ENCODE measurements at regions not wholly inside any gene's neighbourhood (a gene's known extent, or its start where the extent isn't known, plus 50 kb on each side); places are given as distances from the start of the nearest gene placed in this dataset.
A peak's percentile ranks its signal among the peaks of the same experiment; 100 is the strongest.

DNA sequence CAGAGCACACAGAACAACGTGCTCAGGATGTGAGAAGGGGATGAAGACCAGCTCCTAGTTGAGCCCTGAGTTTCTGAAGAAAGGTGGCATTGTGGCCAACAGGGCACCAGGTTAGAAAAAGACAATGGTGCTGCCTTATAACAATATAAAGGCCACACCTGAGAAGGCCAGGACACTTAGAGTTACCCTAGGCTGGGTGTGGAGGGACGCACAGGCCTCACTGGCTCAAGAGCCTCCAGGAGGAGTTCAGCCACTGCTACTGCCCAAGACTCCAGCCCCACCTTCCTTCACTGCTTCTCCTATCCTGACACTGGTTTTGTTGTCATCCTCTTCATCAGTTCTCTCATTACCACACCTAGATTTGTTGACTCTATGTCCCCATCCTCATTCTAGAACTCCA, 55.2 kb upstream of the BEND6 start:
- Histone ChIP-seq H3K36me3 (replicated peaks; ENCODE audit: insufficient read depth, low read depth) (no peaks in the 10 kb centered on the region), H3K79me2 (no peaks in the 10 kb centered on the region)

GRCh38 chr6:56899311-56899710, 55.6 kb upstream of the BEND6 start:
- Histone ChIP-seq H3K9me3 (ENCODE audit: low read depth) (no peaks in the 10 kb centered on the region), H3K27ac (peak overlapping the region; percentile 26), H3K27me3 (no peaks in the 10 kb centered on the region), H3K36me3 (replicated peaks; ENCODE audit: insufficient read depth, low read depth) (no peaks in the 10 kb centered on the region), H3K9me2 (replicated peaks; ENCODE audit: insufficient read depth) (no peaks in the 10 kb centered on the region), H3K4me1 (ENCODE audit: insufficient read depth) (peaks cover 16% of the 10 kb centered on the region), H3K4me2 (no peak overlapping the region), H3K79me2 (no peaks in the 10 kb centered on the region), H3K4me3 (no peak overlapping the region), H2AFZ (no peak overlapping the region), H4K20me1 (ENCODE audit: insufficient read depth, poor library complexity, severe bottlenecking) (no peaks in the 10 kb centered on the region)
- TF ChIP-seq EZH2phosphoT487 (IDR thresholded peaks at IDR 0.05; ENCODE audit: low read depth, severe bottlenecking, unreplicated experiment) (no peak), EZH2 (IDR thresholded peaks at IDR 0.05; ENCODE audit: borderline replicate concordance) (no peak), CTCF (IDR thresholded peaks at IDR 0.05; ENCODE audit: poor library complexity) (no peak)
- WGBS (ENCODE audit: low lambda C conversion rate, missing lambda C conversion rate) = 82% methylated on average over 1 of the region's 1 CpG
- no peak for DNase-seq (ENCODE audit: low spot score)

More for the DNA sequence above, 55.2 kb upstream of the BEND6 start:
- H3K27ac ChIP-seq = peak overlapping the region; percentile 26
- no peaks in the 10 kb centered on the region for H3K27me3 ChIP-seq
- TF ChIP-seq EZH2 (IDR thresholded peaks at IDR 0.05; ENCODE audit: borderline replicate concordance) (no peak), EZH2phosphoT487 (IDR thresholded peaks at IDR 0.05; ENCODE audit: low read depth, severe bottlenecking, unreplicated experiment) (no peak), CTCF (IDR thresholded peaks at IDR 0.05; ENCODE audit: poor library complexity) (no peak)
- DNase-seq (ENCODE audit: low spot score) = no peak
- H3K4me3 ChIP-seq = no peak overlapping the region
- H4K20me1 ChIP-seq (ENCODE audit: insufficient read depth, poor library complexity, severe bottlenecking) = no peaks in the 10 kb centered on the region
- 88% methylated on average over 2 of the region's 2 CpGs for WGBS (ENCODE audit: low lambda C conversion rate, missing lambda C conversion rate)
- no peak overlapping the region for H2AFZ ChIP-seq
- no peaks in the 10 kb centered on the region for H3K9me3 ChIP-seq (ENCODE audit: low read depth)
- no peak overlapping the region for H3K4me2 ChIP-seq
- no peaks in the 10 kb centered on the region for H3K9me2 ChIP-seq (replicated peaks; ENCODE audit: insufficient read depth)
- H3K4me1 ChIP-seq (ENCODE audit: insufficient read depth) = peaks cover 16% of the 10 kb centered on the region

- Histone ChIP-seq H3K27ac (peak overlapping the region; percentile 68), H2AFZ (no peak overlapping the region), H3K4me3 (no peak overlapping the region), H3K9me2 (replicated peaks; ENCODE audit: insufficient read depth) (no peaks in the 10 kb centered on the region), H3K27me3 (no peaks in the 10 kb centered on the region), H3K4me2 (peak overlapping the region; percentile 9), H3K36me3 (replicated peaks; ENCODE audit: insufficient read depth, low read depth) (no peaks in the 10 kb centered on the region), H3K79me2 (no peaks in the 10 kb centered on the region), H3K4me1 (ENCODE audit: insufficient read depth) (peaks cover 16% of the 10 kb centered on the region), H3K9me3 (ENCODE audit: low read depth) (no peaks in the 10 kb centered on the region), H4K20me1 (ENCODE audit: insufficient read depth, poor library complexity, severe bottlenecking) (no peaks in the 10 kb centered on the region)
- TF ChIP-seq EZH2 (IDR thresholded peaks at IDR 0.05; ENCODE audit: borderline replicate concordance) (no peak), EZH2phosphoT487 (IDR thresholded peaks at IDR 0.05; ENCODE audit: low read depth, severe bottlenecking, unreplicated experiment) (no peak), CTCF (IDR thresholded peaks at IDR 0.05; ENCODE audit: poor library complexity) (no peak)
- peak; percentile 40 for DNase-seq (ENCODE audit: low spot score)
- 81% methylated on average over 4 of the region's 4 CpGs for WGBS (ENCODE audit: low lambda C conversion rate, missing lambda C conversion rate)
These were observed 56.9 kb upstream of the BEND6 start for GRCh38 chr6:56897789-56898529.
